ENCODE measurements at regions not wholly inside any gene's neighbourhood (a gene's known extent, or its start where the extent isn't known, plus 50 kb on each side); places are given as distances from the start of the nearest gene placed in this dataset.

GRCh38 chr6:112799889-112800288 lies 452.8 kb downstream of the RFPL4B start:
- TF ChIP-seq POLR2A (IDR thresholded peaks at IDR 0.05), result no peak
- no peak for TF ChIP-seq CTCF (IDR thresholded peaks at IDR 0.05)
- TF ChIP-seq EP300 (IDR thresholded peaks at IDR 0.05), result no peak

Measured in ovary (tissue), 3 donors.